HG03469 (cell line): ENCODE measurements at regions not wholly inside any gene's neighbourhood (a gene's known extent, or its start where the extent isn't known, plus 50 kb on each side); places are given as distances from the start of the nearest gene placed in this dataset.

ENCODE experiments used
- ATAC-seq: cut with Tn5 transposase; IDR thresholded peaks from one replicate; pipeline ENCODE4 v1.9.1; 2021; ENCODE audit warnings: mild to moderate bottlenecking, moderate library complexity, moderate number of reproducible peaks; ENCODE audit not compliant: unreplicated experiment

- ATAC-seq = no peak
Measured at GRCh38 chr14:56494167-56494566, 85.4 kb upstream of the TMEM260 start.

GRCh38 chr14:56498112-56498511 is 81.5 kb upstream of the TMEM260 start:
- ATAC-seq = no peak

GRCh38 chr14:56501909-56502530 is 77.6 kb upstream of the TMEM260 start:
- no peak for ATAC-seq

- no peak for ATAC-seq
Measured at GRCh38 chr14:56505361-56505760, 74.2 kb upstream of the TMEM260 start.

- ATAC-seq = no peak
Measured at GRCh38 chr14:56512521-56512920, 67.1 kb upstream of the TMEM260 start.

GRCh38 chr14:56514663-56515371 is 64.8 kb upstream of the TMEM260 start:
- ATAC-seq = no peak

- no peak for ATAC-seq
Measured at GRCh38 chr14:56515739-56516138, 63.9 kb upstream of the TMEM260 start.

GRCh38 chr14:56522403-56522802 is 57.2 kb upstream of the TMEM260 start:
- ATAC-seq = no peak

GRCh38 chr14:56524971-56525677 is 54.5 kb upstream of the TMEM260 start:
- ATAC-seq = no peak

GRCh38 chr14:56528927-56529326 is 50.7 kb upstream of the TMEM260 start:
- no peak for ATAC-seq
